Keratinocyte (primary cell): ENCODE measurements at regions not wholly inside any gene's neighbourhood (a gene's known extent, or its start where the extent isn't known, plus 50 kb on each side); places are given as distances from the start of the nearest gene placed in this dataset.

ENCODE experiments used
- DNase-seq: peaks from one replicate; pipeline ENCODE4 v3.0.0-alpha.2; 2011; ENCODE audit warnings: low read depth, missing footprints, low spot score
- FAIRE-seq: peaks from 2 replicates; lab custom pipeline; 2011; peaks lifted over from hg19 to GRCh38; lab: Jason Lieb, UNC
- H2AFZ ChIP-seq: 2 replicates; pipeline ENCODE4 v1.6.0; 2012; ENCODE audit warnings: low read length, control low read depth, inconsistent platforms; ENCODE audit not compliant: control insufficient read depth
- H3K27ac ChIP-seq: 2 replicates; pipeline ENCODE4 v1.5.1; 2011; ENCODE audit warnings: low read length; ENCODE audit not compliant: control insufficient read depth, insufficient read depth
- H3K27me3 ChIP-seq: 3 replicates; pipeline ENCODE4 v1.6.0; 2011; ENCODE audit warnings: low read length; ENCODE audit not compliant: control insufficient read depth, insufficient read depth; ENCODE audit errors: extremely low read depth
- H3K36me3 ChIP-seq, 2 experiments: 2 replicates in 1 of 2; 3 replicates in 1 of 2; pipeline ENCODE4 v1.5.1; 2011; ENCODE audit warnings: low read length in 2 of 2, mild to moderate bottlenecking in 1 of 2; ENCODE audit not compliant: control insufficient read depth in 2 of 2, insufficient read depth in 2 of 2; ENCODE audit errors: extremely low read depth in 1 of 2
- H3K4me1 ChIP-seq: 3 replicates; pipeline ENCODE4 v1.5.1; 2011; ENCODE audit warnings: low read length; ENCODE audit not compliant: control insufficient read depth, insufficient read depth; ENCODE audit errors: extremely low read depth
- H3K4me2 ChIP-seq: 3 replicates; pipeline ENCODE4 v1.6.0; 2011; ENCODE audit warnings: low read depth, low read length; ENCODE audit not compliant: control insufficient read depth, insufficient read depth; ENCODE audit errors: extremely low read depth
- H3K4me3 ChIP-seq, 3 experiments: fragments of 200-600 bp in 1 of 3; sonication (generic) in 1 of 3; 2 replicates in 2 of 3; 3 replicates in 1 of 3; pipeline ENCODE4 v1.5.1; 2011 to 2016; ENCODE audit warnings: low read length in 3 of 3, mild to moderate bottlenecking in 3 of 3, control low read depth in 2 of 3, inconsistent platforms in 1 of 3, low read depth in 1 of 3, mixed read lengths in 1 of 3, mixed run types in 1 of 3, moderate library complexity in 1 of 3; ENCODE audit not compliant: control insufficient read depth in 2 of 3, insufficient read depth in 2 of 3; ENCODE audit errors: extremely low read depth in 1 of 3
- H3K79me2 ChIP-seq: 2 replicates; pipeline ENCODE4 v1.6.0; 2012; ENCODE audit warnings: low read length; ENCODE audit not compliant: control insufficient read depth, insufficient read depth
- H3K9ac ChIP-seq: 3 replicates; pipeline ENCODE4 v1.6.0; 2011; ENCODE audit warnings: low read length; ENCODE audit not compliant: control insufficient read depth, insufficient read depth; ENCODE audit errors: extremely low read depth
- H3K9me1 ChIP-seq: 3 replicates; pipeline ENCODE4 v1.6.0; 2011; ENCODE audit warnings: low read length; ENCODE audit not compliant: control insufficient read depth, insufficient read depth; ENCODE audit errors: extremely low read depth
- H3K9me3 ChIP-seq: 2 replicates; pipeline ENCODE4 v1.5.1; 2012; ENCODE audit warnings: low read depth, low read length; ENCODE audit not compliant: control insufficient read depth
- H4K20me1 ChIP-seq: 3 replicates; pipeline ENCODE4 v1.6.0; 2011; ENCODE audit warnings: low read length; ENCODE audit not compliant: control insufficient read depth, insufficient read depth; ENCODE audit errors: extremely low read depth
- CTCF ChIP-seq, 3 experiments: IDR thresholded peaks in 1 of 3; conservative IDR thresholded peaks in 1 of 3; optimal IDR thresholded peaks in 1 of 3; 2 replicates in 2 of 3; 3 replicates in 1 of 3; pipeline versions ENCODE3 to v1.5.1; 2011; ENCODE audit warnings: low read length in 3 of 3, mild to moderate bottlenecking in 3 of 3, moderate library complexity in 2 of 3, control low read depth in 1 of 3, inconsistent platforms in 1 of 3; ENCODE audit not compliant: insufficient read depth in 2 of 3; ENCODE audit errors: extremely low read depth in 1 of 3
- EZH2 ChIP-seq: IDR thresholded peaks from one replicate; pipeline ENCODE4 v1.6.1; 2012; ENCODE audit warnings: inconsistent platforms, mild to moderate bottlenecking, low read length, moderate library complexity
- dilution Hi-C: fragments of 300-500 bp; cut with MboI; formaldehyde crosslinking; loops from one replicate; pipeline ENCODE4 v1.7.0; 2020; ENCODE audit warnings: low sequenced_read_pairs; ENCODE audit not compliant: extremely low pct_ligation_motif_present

- Histone ChIP-seq H3K9me3 (no peaks in the 10 kb centered on the region), H3K4me2 (no peak overlapping the region), H3K9me1 (no peaks in the 10 kb centered on the region), H3K9ac (no peak overlapping the region), H3K4me1 (no peaks in the 10 kb centered on the region), H2AFZ (no peak overlapping the region), H3K27ac (no peak overlapping the region), H3K27me3 (no peaks in the 10 kb centered on the region), H3K36me3 (no peaks in the 10 kb centered on the region), H3K4me3 (no peak overlapping the region), H4K20me1 (no peaks in the 10 kb centered on the region), H3K79me2 (no peaks in the 10 kb centered on the region)
- TF ChIP-seq CTCF (optimal IDR thresholded peaks at IDR 0.05 in 1 of 3, IDR thresholded peaks at IDR 0.05 in 1 of 3, conservative IDR thresholded peaks at IDR 0.05 in 1 of 3; ENCODE audit: extremely low read depth in 1 of 3, insufficient read depth in 2 of 3, low read length in 3 of 3) (no peak), EZH2 (no peak)
- DNase-seq (no peak), FAIRE-seq (no peak)
- dilution Hi-C loops, result no loop called here
Observed at GRCh38 chr13:59197397-59197796, 966.3 kb downstream of the DIAPH3 start.

GRCh38 chr13:59201841-59202240 is 961.9 kb downstream of the DIAPH3 start:
- Histone ChIP-seq H3K4me3 (no peak overlapping the region), H3K4me1 (no peaks in the 10 kb centered on the region), H3K27ac (no peak overlapping the region), H3K4me2 (no peak overlapping the region), H2AFZ (no peak overlapping the region), H3K9ac (no peak overlapping the region), H3K36me3 (no peaks in the 10 kb centered on the region), H3K79me2 (no peaks in the 10 kb centered on the region), H3K9me1 (no peaks in the 10 kb centered on the region), H4K20me1 (no peaks in the 10 kb centered on the region), H3K9me3 (no peaks in the 10 kb centered on the region), H3K27me3 (no peaks in the 10 kb centered on the region)
- no peak for DNase-seq
- FAIRE-seq, result no peak
- no peak for TF ChIP-seq CTCF (optimal IDR thresholded peaks at IDR 0.05 in 1 of 3, IDR thresholded peaks at IDR 0.05 in 1 of 3, conservative IDR thresholded peaks at IDR 0.05 in 1 of 3; ENCODE audit: extremely low read depth in 1 of 3, insufficient read depth in 2 of 3, low read length in 3 of 3)
- no peak for TF ChIP-seq EZH2
- dilution Hi-C loops, result no loop called here
